GM12874 (cell line): ENCODE measurements at regions not wholly inside any gene's neighbourhood (a gene's known extent, or its start where the extent isn't known, plus 50 kb on each side); places are given as distances from the start of the nearest gene placed in this dataset.
A peak's percentile ranks its signal among the peaks of the same experiment; 100 is the strongest.

Experiments used
- CTCF ChIP-seq: IDR thresholded peaks from 2 replicates; pipeline ENCODE4 v1.5.1; 2011; ENCODE audit warnings: low read depth, mild to moderate bottlenecking, control low read depth, low read length, moderate library complexity; ENCODE audit not compliant: insufficient read depth

- peak; percentile 52 for TF ChIP-seq CTCF
Measured at GRCh38 chr3:39707314-39707909, 102.0 kb upstream of the MYRIP start.

GRCh38 chr3:39712413-39713048, 96.9 kb upstream of the MYRIP start:
- TF ChIP-seq CTCF: no peak

GRCh38 chr3:39716849-39717248, 92.6 kb upstream of the MYRIP start:
- no peak for TF ChIP-seq CTCF

GRCh38 chr3:39718674-39719595, 90.5 kb upstream of the MYRIP start:
- TF ChIP-seq CTCF: no peak

- no peak for TF ChIP-seq CTCF
Measured at GRCh38 chr3:39721076-39721475, 88.3 kb upstream of the MYRIP start.

GRCh38 chr3:39724233-39724846, 85.1 kb upstream of the MYRIP start:
- TF ChIP-seq CTCF: peak; percentile 20; the same call in 1 of the 2 replicates

- no peak for TF ChIP-seq CTCF
Measured at GRCh38 chr3:39725321-39725720, 84.1 kb upstream of the MYRIP start.
